HG03565 (cell line): ENCODE measurements at regions not wholly inside any gene's neighbourhood (a gene's known extent, or its start where the extent isn't known, plus 50 kb on each side); places are given as distances from the start of the nearest gene placed in this dataset.

Source experiments
- ATAC-seq: cut with Tn5 transposase; IDR thresholded peaks from one replicate; pipeline ENCODE4 v1.9.1; 2021; ENCODE audit warnings: mild to moderate bottlenecking, moderate library complexity; ENCODE audit not compliant: unreplicated experiment

DNA sequence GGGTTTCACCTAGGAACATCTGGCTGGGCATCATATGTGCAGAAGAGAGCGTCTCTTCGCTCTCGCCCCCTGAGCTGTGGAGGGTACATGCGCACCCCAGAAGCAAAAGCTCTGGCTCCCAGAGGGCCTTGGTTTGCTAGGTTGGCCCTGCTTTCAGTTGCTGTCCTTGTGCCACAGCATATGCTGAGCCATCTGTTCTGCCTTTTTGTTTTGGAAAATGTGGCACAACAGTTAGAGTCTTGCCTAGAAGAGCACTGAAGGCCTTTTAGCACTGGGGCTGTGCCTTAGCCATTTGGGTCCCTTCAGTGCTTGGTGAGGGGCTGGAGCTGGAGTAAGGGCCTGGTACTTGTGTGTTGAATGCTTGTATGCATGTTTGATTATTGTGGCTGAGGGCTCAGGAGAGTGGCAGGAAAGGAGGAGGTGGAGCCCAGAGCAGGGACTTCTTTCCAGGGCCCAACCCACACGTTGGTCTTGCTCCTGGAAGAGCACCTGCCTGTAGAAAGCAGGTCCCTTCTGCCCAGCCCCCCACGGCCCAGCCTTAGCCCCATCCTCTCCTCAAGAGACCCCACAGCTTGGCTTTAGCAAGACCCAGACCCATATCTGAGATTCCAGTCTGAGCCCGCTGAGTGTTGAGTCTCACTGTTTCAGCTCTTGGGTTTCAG lies 113.7 kb downstream of the SLC25A47 start:
- ATAC-seq = no peak

- no peak for ATAC-seq
Observed at GRCh38 chr14:100438271-100438670, 115.1 kb downstream of the SLC25A47 start.

DNA sequence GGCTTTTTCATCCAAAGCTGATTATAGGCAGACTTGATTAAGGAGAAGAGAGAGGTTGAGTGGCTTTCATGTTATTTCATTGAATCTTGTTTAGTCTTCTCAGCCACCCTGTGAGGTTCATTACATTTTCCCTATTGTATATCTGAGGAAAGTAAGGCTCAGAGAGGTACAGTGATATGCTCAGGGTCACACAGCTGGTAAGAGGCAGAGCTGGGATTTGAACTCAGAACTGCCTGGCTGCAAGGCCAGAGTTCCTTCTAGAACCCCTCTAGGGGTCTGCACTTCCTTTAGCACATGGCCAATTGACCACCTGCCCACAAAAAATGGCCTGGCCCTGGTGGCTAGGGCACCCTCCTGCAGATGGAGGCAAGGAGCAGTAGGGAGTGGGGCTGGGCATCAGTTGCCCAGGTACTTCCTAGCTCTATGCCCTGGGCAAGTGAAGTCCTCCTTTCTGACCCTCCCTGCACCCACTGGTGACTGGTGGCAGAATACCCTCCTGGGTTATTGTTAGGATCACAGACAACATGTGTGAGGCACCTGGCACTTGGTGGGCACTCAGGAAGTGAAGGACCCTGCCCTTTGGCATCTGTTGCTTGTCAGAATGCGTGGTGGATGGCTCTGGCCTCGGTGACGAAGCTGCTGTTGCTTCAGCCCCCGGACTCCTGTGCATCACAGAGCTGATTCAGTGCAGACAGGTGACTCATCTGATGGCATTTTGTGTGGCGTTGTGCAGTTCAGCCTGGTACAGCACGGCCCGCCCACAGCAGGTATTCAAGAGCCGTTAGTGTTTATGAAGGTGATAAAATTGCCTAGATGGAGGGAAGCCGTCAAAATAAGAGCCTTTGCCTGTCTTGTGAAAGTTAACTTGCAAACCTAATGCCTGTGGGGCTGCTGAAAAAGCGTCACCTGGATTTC lies 115.8 kb downstream of the SLC25A47 start:
- no peak for ATAC-seq

DNA sequence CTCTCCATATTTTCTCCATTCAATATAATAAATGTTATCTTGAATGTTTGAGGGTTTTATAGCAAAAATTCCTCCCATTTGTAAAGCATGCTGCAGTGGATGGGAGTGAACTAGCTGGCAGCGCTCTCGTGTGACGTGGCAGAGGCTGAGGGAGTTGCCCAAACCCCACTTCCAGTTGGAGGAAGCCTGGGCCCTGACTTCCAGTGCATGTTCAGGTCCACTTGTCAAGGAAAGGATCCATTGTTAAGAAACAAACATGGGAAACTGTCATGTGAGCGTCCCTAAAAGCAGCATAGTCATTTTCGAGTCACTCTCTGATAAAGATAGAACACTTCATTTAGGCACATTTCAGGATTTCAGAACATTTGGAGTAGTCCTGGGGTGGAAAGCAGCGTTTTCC lies 116.6 kb downstream of the SLC25A47 start:
- no peak for ATAC-seq

DNA sequence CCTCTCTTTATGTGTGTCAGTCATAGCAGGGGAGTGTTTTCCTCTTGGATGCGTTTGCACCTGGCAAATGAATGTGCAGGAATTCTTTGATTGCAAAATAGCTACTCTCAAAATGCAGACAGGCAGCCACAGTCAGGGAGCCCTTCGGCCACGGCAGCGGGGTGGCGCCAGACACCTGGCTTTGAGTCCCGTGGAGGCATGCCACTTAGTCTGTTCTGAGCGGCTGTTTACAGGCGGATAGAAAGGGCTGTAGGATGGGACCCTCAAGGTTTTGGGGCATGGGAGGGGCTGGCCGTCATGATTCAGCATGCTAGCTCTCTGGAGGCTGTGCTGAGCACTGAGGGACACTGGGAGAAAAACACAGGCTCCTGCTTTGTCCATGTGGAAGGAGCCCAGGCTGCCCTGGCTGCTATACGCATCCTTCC lies 117.1 kb downstream of the SLC25A47 start:
- ATAC-seq = no peak

- no peak for ATAC-seq
Observed at GRCh38 chr14:100440758-100441203, 117.6 kb downstream of the SLC25A47 start.

DNA sequence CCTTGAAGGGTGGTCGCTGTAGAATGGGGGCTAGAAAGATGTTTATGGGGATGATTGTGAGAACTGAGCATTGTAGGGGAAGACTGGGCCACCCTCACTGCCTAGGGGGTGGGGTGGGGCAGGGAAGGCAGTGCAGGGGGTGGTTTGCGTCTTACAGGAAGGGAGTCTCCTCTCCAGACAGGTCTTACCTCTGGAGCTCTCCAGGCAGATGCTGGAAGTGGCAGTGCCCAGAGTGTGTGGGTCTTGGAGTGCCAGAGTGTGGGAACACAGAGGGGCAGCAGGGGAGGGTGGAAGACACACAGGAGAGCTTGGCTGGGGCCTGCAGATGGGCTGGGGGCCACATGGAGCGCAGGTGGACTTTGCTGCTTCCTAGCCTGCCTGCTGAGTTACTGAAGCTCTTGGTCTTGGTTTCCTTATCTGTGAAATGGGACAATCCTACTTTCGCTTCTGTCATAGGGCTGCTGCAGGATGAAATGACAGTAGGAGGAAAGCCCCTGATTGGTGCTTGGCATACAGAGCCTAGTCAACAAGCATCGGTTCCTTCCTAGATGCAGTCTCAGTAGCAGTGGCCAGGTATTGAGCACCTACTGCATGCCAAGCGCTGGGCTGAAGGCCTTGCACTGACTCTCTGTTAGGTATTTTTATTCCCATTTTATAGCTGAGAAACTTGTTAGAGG lies 118.3 kb downstream of the SLC25A47 start:
- no peak for ATAC-seq

DNA sequence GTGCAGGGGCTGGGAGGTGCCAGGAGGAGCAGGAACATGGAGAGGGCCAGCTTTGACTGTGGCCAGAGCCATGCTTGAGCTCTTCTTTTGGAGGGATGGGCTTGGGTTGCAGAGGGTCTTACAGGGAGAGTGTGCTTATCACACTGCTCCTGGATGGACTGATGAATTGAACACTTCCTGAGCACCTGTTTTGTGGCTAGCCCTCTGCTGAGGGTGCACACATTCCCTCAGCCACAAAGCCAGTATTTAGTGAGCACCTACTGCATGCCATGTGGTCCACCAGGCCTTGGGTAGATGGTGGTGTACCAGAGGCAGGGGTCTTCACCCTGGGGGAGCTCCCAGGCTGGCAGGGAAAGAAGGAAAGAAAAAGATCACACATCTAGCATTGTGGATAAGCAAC lies 118.9 kb downstream of the SLC25A47 start:
- no peak for ATAC-seq

DNA sequence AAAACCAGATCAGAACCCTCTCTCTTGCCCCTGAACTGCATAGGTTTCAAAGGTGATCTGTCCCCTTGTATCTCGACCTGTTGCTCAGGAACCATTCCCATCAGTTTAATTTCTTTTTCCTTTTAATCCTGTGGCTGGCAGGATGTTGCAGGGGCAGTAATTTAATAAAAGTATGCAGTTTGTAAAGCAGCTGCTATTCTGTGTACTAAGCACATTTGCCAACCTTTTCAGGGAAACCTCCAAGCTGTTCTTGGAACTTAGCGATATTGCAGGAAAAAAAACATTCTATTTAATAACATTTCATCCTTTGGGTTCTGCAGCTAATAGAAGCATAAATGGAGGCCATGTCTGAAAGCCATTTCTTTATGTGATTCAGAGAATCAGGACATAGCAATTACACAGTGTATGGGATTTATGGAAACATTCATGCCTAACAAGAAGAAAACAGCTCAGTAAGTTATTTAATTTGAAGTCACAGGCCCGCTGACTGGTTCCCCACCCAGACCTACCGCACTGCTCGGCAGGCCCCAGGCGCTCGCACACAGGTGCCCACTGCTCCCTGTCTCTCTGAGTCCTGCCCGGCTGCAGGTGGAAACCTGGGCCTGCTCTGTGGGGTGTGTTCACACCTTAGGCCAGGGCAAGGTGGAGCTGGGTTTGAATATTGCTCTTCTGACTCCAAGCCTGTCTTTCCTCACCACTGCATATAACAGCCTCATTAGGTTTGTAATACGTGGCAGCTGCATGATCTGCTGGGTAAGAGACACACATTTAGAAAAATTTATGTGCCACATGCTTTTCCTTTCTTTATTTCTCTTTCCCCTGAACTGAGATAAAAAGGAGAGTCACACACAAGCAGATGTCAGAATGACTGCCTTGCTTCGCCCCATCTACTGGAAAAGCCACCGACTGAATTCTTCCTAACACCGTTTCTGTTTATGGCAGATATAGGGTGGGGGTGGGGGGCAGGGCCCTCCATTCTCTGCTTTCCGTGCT lies 119.7 kb downstream of the SLC25A47 start:
- ATAC-seq = no peak

DNA sequence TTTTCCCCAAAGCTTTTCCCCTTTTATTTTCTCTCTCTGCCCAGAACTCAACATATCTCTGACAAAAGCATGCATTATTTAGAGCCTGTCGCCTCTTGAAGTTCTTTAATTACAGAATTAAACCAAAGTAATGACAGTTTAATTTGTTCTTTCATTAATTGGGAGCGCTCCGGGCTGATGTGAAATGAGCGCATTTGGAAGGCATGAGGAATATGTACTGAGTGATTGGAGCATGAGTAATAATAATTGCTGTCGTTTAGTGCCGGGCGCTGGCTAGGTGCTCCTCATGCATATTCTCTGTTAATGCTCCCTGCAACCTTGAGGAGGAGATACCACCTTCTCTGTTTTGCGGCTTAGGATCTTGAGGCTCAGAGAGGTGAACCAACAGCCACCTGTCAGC lies 120.5 kb downstream of the SLC25A47 start:
- ATAC-seq = no peak

- no peak for ATAC-seq
Observed at GRCh38 chr14:100445436-100446088, 122.4 kb downstream of the SLC25A47 start.

- ATAC-seq = no peak
Observed at GRCh38 chr14:100446572-100446971, 123.4 kb downstream of the SLC25A47 start.

DNA sequence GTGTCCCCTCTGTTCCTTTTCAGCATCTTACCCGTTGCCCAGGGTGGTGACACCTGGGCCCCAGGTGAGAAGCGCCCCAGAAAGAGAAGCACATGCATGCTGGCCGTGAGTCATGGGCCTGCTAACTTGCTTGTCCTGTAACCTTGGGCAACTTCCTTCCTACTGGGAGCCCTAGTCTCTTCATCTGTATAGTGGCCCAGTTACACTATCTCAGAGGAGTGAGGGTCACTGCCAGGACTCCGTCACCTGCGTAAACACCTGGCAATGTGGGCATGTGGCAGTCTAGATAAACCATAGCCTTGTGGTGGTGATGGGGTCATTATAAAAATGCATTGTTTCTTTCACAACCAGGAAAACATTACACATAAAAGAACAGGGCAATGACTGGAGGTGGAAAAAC lies 125.2 kb downstream of the SLC25A47 start:
- ATAC-seq = no peak

- no peak for ATAC-seq
Observed at GRCh38 chr14:100449225-100449987, 126.3 kb downstream of the SLC25A47 start.

DNA sequence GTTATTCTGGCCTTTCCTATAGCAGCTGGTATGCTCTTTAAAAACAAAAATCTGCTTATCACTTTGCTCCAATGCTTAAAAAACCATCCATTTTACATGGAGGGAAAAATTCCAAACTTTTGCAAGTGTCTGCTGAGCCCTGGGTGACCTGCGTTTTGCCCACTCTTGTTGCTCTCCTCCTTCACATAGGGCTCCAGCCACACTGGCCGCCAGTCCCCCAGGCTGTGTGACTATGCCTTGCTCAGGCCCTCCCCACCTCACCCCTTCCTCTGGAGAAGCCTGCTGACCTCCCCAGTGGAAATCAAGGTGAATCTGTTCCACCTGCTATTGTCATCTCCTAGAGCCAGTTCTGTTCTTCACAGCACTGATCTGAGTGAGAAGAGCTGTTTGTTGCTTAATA lies 126.9 kb downstream of the SLC25A47 start:
- no peak for ATAC-seq

DNA sequence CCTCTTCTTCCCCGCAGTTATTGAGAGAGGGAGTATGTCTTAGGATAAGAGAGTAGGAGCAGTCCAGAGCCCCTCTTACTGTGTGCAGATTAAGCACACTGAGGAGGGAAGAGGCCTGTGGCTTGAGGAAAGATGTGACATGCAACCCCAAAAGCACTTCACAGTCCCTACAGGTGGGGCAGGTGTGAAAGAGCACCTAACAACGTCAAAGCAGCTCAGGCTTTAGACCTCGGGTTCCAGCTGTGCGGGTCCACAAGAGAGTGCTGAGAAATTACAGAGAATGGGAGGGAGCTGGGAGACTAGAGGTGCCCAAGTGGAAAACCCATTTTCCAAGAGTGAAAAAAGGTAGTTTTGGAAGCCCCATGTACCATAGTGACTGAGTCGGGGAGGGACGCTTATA lies 127.6 kb downstream of the SLC25A47 start:
- ATAC-seq = no peak

DNA sequence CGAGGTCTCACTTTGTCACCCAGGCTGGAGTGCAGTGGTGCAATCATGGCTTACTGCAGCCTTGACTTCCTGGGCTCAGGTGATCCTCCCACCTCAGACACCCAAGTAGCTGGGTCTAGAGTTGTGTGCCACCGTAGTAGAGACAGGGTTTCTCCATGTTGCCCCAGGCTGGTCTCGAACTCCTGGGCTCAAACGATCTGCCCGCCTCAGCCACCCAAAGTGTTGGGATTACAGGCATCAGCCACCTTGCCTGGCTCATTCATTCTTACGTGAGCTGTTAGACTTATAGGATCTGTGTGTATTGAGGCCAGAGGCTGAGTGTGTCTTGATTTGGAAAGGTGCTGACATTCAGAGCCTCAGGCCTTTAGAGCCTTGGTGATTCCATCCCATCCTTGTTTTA lies 128.1 kb downstream of the SLC25A47 start:
- ATAC-seq = no peak

DNA sequence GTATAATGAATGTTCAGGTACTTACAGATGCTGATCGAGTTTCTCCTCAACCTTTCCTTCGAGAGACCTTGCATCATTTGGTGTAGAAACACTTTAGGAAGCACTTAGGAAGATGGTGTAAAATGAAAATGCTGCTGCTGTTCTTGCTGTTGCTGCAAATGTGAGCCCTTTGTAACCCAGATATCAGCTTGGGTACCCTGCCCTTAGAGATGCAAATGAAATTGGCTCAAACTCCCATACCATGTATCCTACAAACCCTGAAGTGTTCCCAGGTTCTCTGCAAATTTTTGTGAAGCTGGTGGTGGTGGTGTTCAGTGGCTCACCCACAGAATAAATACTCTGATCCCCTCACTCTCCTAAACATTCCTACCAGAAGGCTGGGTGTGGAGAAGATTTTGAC lies 130.8 kb downstream of the SLC25A47 start:
- ATAC-seq = no peak

- no peak for ATAC-seq
Observed at GRCh38 chr14:100454437-100454836, 131.3 kb downstream of the SLC25A47 start.
